GM21423 (cell line): ENCODE measurements at regions not wholly inside any gene's neighbourhood (a gene's known extent, or its start where the extent isn't known, plus 50 kb on each side); places are given as distances from the start of the nearest gene placed in this dataset.

Experiments used
- ATAC-seq: cut with Tn5 transposase; IDR thresholded peaks from one replicate; pipeline ENCODE4 v1.9.1; 2021; ENCODE audit warnings: mild to moderate bottlenecking, moderate library complexity; ENCODE audit not compliant: unreplicated experiment

DNA sequence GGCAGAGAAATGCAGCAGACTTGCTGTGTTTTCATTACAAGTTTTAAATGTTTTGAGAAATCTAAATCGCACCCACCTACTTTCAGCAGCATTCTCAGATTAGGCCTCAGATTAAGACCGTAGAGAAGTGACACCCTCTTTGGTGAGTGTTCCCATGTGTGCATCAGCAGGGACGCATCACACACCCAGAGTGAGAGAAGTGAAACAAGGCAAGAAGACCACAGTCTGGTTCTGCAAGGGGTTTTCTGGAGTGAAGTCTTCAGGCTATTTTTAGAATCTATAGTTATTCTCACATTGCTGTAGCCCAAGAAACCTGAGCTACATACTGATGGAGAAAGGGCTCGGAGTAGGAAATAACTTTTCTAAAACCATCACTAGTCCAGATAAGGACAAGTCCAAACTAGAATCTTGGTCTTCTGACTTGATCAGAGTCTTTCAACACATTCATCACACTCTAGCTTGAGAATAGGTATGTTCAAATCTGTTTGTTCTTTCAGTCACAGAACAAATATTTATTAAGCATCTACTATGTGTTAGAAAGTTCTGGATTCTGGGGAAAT is 1216.6 kb upstream of the PIK3C3 start:
- ATAC-seq: no peak

- ATAC-seq: no peak
Observed at GRCh38 chr18:40708726-40709125, 1246.3 kb upstream of the PIK3C3 start.

GRCh38 chr18:40707797-40708196 is 1247.2 kb upstream of the PIK3C3 start:
- no peak for ATAC-seq

DNA sequence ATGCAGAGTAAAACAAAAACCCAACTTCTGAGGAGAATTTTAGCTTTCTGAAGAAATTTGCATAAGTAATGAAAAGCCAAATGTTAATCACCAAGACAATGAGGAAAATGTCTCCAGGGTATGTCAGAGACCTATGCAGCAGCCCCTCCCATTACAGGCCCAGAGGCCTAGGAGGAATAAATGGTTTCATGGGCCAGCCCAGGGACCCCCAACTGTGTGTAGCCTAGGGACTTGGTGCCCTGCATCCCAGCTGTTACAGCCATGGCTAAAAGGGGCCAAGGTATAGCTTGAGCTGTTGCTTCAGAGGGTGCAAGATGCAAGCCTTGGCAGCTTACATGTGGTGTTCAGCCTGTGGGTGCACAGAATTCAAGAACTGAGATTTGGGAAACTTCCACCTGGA is 1256.9 kb upstream of the PIK3C3 start:
- no peak for ATAC-seq

- no peak for ATAC-seq
Observed at GRCh38 chr18:40695526-40695925, 1259.5 kb upstream of the PIK3C3 start.

GRCh38 chr18:40692871-40693270 is 1262.2 kb upstream of the PIK3C3 start:
- ATAC-seq: no peak

GRCh38 chr18:40690062-40690461 is 1265.0 kb upstream of the PIK3C3 start:
- no peak for ATAC-seq

- no peak for ATAC-seq
Observed at GRCh38 chr18:40687399-40687798, 1267.6 kb upstream of the PIK3C3 start.

- ATAC-seq: no peak
Observed at GRCh38 chr18:40686836-40687235, 1268.2 kb upstream of the PIK3C3 start.

GRCh38 chr18:40685219-40685618 is 1269.8 kb upstream of the PIK3C3 start:
- no peak for ATAC-seq

- ATAC-seq: no peak
Observed at GRCh38 chr18:40678318-40678717, 1276.7 kb upstream of the PIK3C3 start.

DNA sequence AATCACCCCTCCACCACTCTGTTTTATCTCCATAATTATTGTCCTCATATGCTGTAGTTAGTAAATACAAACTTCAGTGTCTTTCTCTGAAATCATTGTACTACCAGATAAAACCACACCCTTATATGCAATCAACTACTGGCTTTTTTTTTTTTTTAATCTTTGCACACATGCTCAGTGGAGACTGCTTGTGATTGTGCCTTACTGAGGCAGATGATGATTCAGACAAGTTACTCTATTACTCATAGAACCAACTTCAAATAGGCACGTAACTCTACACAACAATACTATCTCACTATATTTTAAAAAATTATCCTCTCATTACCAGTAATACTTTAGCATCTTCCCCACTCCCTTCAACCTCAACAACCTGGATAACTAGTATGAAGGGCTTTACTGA is 1278.4 kb upstream of the PIK3C3 start:
- ATAC-seq: no peak

- no peak for ATAC-seq
Observed at GRCh38 chr18:40673150-40673549, 1281.9 kb upstream of the PIK3C3 start.

DNA sequence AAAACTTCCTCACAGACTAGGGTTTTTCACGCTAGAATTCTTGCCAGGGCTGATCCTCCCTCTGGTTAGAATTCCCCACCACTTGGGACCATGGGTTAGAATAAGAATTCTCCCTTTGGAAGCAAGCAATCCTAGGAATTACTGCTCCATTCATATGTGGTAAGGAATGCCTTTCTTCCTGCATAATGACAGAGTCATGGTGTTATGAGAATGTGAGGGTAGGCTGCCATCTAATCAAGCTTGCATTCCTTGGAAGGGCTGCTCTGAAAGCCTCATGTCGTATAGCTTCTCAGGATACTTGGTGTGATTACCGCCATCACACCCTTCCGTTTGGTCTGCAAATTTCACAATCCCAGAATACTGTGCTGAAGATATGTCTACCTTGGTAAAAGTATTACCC is 1282.4 kb upstream of the PIK3C3 start:
- no peak for ATAC-seq

DNA sequence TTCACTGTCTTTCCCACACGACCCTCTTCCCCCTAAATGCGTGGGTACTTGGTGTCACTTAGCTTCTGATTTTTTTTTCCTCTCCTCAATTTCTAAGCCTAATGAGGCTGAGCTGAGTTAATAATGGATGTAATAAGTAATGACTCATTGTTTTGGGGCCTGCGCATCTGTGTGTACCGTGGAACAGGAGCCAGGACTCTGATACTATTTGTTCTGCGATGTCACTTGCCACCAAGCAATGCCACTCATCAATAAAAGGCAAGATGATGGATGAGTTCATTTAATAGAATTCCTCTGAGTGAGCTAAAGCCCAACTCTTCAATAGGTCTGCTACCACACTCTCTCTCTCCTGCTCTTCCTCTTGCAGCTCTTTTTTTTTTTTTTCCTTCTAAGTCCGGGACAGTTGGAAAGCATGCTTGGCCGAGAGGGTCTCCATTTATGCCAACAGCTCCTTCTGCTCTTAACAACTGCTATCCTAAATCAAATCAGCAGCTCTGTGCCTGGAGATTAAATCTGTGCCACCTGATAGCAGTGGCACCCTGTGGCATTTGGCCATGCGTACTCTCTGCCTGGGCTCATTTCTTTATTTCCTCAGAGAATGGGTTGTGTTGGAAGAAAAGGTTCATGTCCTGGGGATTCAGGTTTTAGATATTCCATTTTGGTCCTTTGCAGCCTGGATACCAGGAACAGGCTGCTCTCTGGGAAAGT is 1284.2 kb upstream of the PIK3C3 start:
- ATAC-seq: no peak

- ATAC-seq: no peak
Observed at GRCh38 chr18:40662898-40663437, 1292.1 kb upstream of the PIK3C3 start.

DNA sequence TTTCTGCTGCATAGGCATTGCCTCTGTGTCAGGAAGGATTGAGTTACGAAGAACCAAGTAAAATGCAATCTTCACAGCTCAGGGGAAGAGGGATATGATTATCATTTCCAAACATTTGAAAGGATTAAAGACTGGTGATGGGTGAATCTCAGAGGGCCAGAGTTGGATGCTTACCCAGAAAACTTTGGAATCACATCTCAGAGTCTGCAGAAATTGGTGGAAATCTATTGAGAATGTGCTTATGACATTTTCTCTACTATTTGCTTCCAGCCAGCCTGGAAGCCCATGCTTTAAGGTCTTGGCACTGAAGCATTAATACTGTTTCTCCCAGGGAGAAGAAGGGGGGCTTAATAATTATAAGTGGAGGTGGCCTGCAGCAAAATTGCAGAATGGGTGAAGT is 1301.4 kb upstream of the PIK3C3 start:
- no peak for ATAC-seq

DNA sequence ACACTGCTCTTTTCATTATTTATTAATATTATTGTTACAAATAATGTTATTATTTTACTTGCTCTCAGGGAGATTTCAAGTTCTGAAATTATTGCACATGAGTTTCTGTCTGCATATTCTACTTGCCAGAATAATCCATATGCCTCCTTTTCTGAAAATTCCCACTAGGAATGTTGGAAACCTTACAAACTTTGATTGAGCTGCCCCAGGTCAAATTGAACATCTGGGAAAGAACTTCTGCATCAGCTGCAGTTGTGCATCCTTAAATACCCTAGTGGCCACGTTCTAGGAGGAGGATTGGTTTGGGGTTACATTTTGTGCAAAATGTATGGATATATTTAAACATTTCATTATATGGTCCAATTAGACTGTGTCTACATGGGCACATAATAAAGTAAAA is 1302.7 kb upstream of the PIK3C3 start:
- no peak for ATAC-seq

GRCh38 chr18:40651163-40651562 is 1303.9 kb upstream of the PIK3C3 start:
- ATAC-seq: no peak

- ATAC-seq: no peak
Observed at GRCh38 chr18:40642692-40643229, 1312.3 kb upstream of the PIK3C3 start.

GRCh38 chr18:40631319-40631718 is 1323.7 kb upstream of the PIK3C3 start:
- no peak for ATAC-seq

DNA sequence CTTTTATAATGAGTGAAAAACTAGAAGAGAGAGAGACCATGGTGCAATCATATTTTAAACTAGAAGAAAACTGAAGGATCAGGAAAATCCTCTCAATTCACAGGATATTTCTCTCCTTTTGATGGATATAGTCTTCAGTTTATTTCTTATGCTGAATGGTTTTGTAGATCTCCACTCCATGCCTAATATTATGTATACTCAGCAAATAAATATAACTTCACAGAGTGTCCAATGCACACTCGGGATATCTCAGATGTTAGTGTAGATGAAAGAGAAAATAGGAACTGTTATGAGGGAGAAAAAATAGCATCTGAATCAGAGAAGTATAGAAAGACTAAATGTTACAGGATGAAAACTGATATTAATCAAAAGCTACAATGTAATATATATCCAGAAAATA is 1324.5 kb upstream of the PIK3C3 start:
- ATAC-seq: no peak
